ENCODE measurements at regions not wholly inside any gene's neighbourhood (a gene's known extent, or its start where the extent isn't known, plus 50 kb on each side); places are given as distances from the start of the nearest gene placed in this dataset.

GRCh38 chr7:109213081-109213480 lies 643.4 kb downstream of the DNAJB9 start:
- Histone ChIP-seq H3K27me3 (replicated peaks; ENCODE audit: control insufficient read depth, insufficient read depth, low read length) (no peaks in the 10 kb centered on the region), H3K36me3 (ENCODE audit: control insufficient read depth, insufficient read depth, low read length) (no peaks in the 10 kb centered on the region), H3K4me3 (replicated peaks; ENCODE audit: low read depth, low read length) (no peak overlapping the region)
- no peak for TF ChIP-seq CTCF (IDR thresholded peaks at IDR 0.05; ENCODE audit: insufficient read depth, low read length, poor library complexity, severe bottlenecking)
- DNase-seq (ENCODE audit: extremely low read depth, insufficient read length), result no peak

GRCh38 chr7:109215341-109215740 lies 645.7 kb downstream of the DNAJB9 start:
- TF ChIP-seq CTCF (IDR thresholded peaks at IDR 0.05; ENCODE audit: insufficient read depth, low read length, poor library complexity, severe bottlenecking), result no peak
- DNase-seq (ENCODE audit: extremely low read depth, insufficient read length), result no peak
- no peaks in the 10 kb centered on the region for H3K36me3 ChIP-seq (ENCODE audit: control insufficient read depth, insufficient read depth, low read length)
- no peaks in the 10 kb centered on the region for H3K27me3 ChIP-seq (replicated peaks; ENCODE audit: control insufficient read depth, insufficient read depth, low read length)
- no peak overlapping the region for H3K4me3 ChIP-seq (replicated peaks; ENCODE audit: low read depth, low read length)

GRCh38 chr7:109224100-109224499 lies 654.4 kb downstream of the DNAJB9 start:
- H3K4me3 ChIP-seq (replicated peaks; ENCODE audit: low read depth, low read length), result no peak overlapping the region
- no peak for DNase-seq (ENCODE audit: extremely low read depth, insufficient read length)
- no peaks in the 10 kb centered on the region for H3K36me3 ChIP-seq (ENCODE audit: control insufficient read depth, insufficient read depth, low read length)
- TF ChIP-seq CTCF (IDR thresholded peaks at IDR 0.05; ENCODE audit: insufficient read depth, low read length, poor library complexity, severe bottlenecking), result no peak
- H3K27me3 ChIP-seq (replicated peaks; ENCODE audit: control insufficient read depth, insufficient read depth, low read length), result no peaks in the 10 kb centered on the region

- DNase-seq (ENCODE audit: extremely low read depth, insufficient read length), result no peak
- H3K4me3 ChIP-seq (replicated peaks; ENCODE audit: low read depth, low read length), result no peak overlapping the region
- no peaks in the 10 kb centered on the region for H3K36me3 ChIP-seq (ENCODE audit: control insufficient read depth, insufficient read depth, low read length)
- TF ChIP-seq CTCF (IDR thresholded peaks at IDR 0.05; ENCODE audit: insufficient read depth, low read length, poor library complexity, severe bottlenecking), result no peak
- no peaks in the 10 kb centered on the region for H3K27me3 ChIP-seq (replicated peaks; ENCODE audit: control insufficient read depth, insufficient read depth, low read length)
These were observed 657.0 kb downstream of the DNAJB9 start for GRCh38 chr7:109226699-109227098.

GRCh38 chr7:109235316-109235715 lies 665.6 kb downstream of the DNAJB9 start:
- Histone ChIP-seq H3K4me3 (replicated peaks; ENCODE audit: low read depth, low read length) (no peak overlapping the region), H3K36me3 (ENCODE audit: control insufficient read depth, insufficient read depth, low read length) (no peaks in the 10 kb centered on the region), H3K27me3 (replicated peaks; ENCODE audit: control insufficient read depth, insufficient read depth, low read length) (no peaks in the 10 kb centered on the region)
- DNase-seq (ENCODE audit: extremely low read depth, insufficient read length), result no peak
- TF ChIP-seq CTCF (IDR thresholded peaks at IDR 0.05; ENCODE audit: insufficient read depth, low read length, poor library complexity, severe bottlenecking), result no peak

GRCh38 chr7:109246330-109247077 lies 676.8 kb downstream of the DNAJB9 start:
- H3K36me3 ChIP-seq (ENCODE audit: control insufficient read depth, insufficient read depth, low read length), result no peaks in the 10 kb centered on the region
- no peaks in the 10 kb centered on the region for H3K27me3 ChIP-seq (replicated peaks; ENCODE audit: control insufficient read depth, insufficient read depth, low read length)
- H3K4me3 ChIP-seq (replicated peaks; ENCODE audit: low read depth, low read length), result no peak overlapping the region
- DNase-seq (ENCODE audit: extremely low read depth, insufficient read length), result no peak
- TF ChIP-seq CTCF (IDR thresholded peaks at IDR 0.05; ENCODE audit: insufficient read depth, low read length, poor library complexity, severe bottlenecking), result no peak
